Left ventricle myocardium superior (tissue), 1 donor: ENCODE measurements at regions not wholly inside any gene's neighbourhood (a gene's known extent, or its start where the extent isn't known, plus 50 kb on each side); places are given as distances from the start of the nearest gene placed in this dataset.
"Not testable (repeated sequence)": the region's sequence is repeated elsewhere in the genome, so short reads cannot be mapped to it uniquely, and the experiment has no call there.

Experiments used
- ATAC-seq: fragments of 200-7000 bp; cut with Tn5 transposase; one replicate; pipeline ENCODE4 v1.9.1; 2020; ENCODE audit warnings: mild to moderate bottlenecking, moderate library complexity
- DNase-seq: peaks from one replicate; pipeline ENCODE4 v3.0.0-alpha.2; 2020
- intact Hi-C: fragments of 100-400 bp; cut with micrococcal nuclease; formaldehyde crosslinking; loops from one replicate; pipeline ENCODE4 v1.11.0; 2022
- donor health status: DM: no; HTN: yes; CAD: no; lungs with severe emphysema.

DNA sequence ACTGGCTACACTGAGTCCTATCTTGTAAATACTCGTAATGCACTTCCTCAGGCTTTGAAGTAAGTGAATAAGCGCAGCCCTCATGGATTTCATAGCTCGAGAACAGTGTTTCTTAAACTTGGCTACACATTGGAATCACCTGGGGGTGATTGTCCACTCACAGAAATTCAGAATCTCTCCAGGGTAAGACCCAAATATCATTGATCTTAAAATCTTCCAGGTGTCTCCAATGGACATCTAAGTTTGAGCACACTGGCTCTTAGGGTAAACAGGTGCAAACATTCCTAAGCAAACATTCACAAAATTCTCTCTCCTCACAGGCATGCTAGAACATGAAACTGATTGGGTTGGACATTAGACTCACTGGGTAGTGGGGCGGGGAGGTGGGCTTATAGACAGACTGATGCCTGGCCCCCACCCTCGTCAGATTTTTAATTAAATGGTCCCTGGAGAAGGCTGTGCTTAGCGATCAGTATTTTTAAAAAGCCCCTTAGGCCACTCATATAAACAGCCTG is 279.7 kb upstream of the TBL1XR1 start:
- intact Hi-C loops: no loop called here
- ATAC-seq (no peak), DNase-seq (no peak)

DNA sequence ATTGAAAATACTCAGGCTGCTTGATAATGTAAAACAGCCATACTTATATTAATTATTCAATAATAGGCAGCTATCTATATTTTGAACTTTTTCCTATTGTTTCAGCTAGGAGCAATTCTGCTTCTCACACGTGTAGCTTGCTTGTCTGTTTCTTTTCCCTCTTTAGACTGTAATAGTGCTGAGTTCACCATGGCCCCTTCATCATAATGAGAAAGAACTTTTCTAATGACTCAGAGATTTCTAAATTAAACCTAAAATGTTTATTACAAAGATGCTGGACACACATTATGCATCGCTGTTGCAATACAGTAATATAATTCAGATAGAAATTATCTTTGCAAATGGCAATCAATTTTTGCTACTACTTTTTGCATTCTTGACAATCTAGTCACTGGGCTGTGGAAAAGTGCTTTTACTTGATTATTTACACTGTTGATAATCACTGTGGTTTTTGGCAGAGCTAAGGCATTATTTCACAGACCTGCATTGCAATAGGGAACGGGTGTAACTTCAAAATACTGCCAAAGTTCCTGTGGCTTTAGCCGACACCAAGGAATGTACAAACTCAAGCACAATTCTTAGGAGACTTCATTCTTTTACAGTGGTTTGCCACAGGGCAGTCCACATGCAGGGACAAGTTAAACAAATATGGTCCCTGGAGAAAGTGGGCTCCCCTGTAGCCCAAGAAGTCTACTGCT is 281.0 kb upstream of the TBL1XR1 start:
- peak; percentile 95 for ATAC-seq
- no peak for DNase-seq
- intact Hi-C loops: no loop called here

DNA sequence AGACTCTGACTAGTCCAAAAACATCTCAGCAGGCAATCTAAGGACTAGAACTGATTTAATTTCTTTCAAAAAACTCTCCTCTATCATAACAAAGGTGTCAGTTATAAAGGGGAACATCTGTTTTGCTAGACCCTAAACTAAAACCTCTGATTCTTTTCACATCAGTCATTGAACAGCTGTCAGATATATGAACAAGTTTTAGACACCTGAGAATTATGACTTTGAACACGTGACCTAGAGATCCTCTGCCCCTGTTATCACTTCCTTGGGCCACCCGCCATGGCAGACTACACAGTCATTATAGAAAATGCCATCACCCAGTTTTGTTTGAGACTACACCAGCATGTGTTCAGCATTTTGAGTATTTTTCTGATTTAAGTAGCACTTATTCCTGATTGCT is 282.3 kb upstream of the TBL1XR1 start:
- intact Hi-C loops: no loop called here
- ATAC-seq (no peak), DNase-seq (no peak)

DNA sequence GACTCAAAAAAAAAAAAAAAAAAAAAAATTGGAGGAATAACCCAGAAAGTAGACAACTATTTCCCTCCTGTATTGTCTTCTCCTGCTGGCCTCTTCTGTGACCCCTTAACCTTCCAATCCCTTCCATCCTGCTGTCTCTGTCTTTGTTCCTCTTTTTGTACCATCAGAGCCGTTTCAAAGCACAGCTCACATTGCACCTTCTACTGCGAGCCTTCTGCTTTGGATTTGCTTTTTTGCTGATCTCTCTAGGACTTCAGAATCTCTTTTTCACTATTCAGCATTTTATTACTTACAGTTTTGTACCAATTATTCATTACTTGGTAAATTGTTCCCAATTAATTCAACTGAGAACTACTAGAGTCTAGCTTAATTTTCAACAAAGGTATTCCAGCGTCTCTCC is 284.0 kb upstream of the TBL1XR1 start:
- ATAC-seq: no peak
- no peak for DNase-seq
- intact Hi-C loops: no loop called here

DNA sequence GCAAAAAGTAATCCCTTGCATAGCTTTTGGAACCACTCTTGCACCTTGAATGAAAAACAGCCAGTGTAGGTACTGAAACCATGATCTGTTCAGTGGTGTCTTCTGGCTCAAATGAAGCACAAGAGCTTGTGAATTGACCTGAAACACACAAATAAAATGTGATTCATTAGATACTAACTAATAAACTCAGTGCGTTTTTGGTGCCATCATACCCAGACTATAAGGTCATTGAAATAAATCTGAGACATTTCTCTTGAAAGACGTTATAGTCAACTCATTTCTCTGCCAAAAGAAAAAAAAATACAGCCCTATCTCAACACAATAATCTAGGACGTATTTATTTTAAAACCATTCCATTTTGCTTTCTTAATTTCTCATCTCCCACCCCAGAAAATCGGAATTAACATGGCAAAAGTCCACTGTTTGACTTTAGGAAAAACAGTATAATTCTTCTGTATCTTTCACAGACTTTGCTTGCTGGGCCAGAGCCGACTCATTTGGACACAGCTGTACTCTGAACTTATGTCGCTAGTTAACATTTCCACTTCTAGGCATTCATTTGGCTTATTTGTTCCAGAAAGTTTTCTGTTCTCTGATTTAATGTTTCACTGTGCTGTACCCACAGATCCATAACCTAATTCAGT is 284.9 kb upstream of the TBL1XR1 start:
- intact Hi-C loops: no loop called here
- DNase-seq: no peak

DNA sequence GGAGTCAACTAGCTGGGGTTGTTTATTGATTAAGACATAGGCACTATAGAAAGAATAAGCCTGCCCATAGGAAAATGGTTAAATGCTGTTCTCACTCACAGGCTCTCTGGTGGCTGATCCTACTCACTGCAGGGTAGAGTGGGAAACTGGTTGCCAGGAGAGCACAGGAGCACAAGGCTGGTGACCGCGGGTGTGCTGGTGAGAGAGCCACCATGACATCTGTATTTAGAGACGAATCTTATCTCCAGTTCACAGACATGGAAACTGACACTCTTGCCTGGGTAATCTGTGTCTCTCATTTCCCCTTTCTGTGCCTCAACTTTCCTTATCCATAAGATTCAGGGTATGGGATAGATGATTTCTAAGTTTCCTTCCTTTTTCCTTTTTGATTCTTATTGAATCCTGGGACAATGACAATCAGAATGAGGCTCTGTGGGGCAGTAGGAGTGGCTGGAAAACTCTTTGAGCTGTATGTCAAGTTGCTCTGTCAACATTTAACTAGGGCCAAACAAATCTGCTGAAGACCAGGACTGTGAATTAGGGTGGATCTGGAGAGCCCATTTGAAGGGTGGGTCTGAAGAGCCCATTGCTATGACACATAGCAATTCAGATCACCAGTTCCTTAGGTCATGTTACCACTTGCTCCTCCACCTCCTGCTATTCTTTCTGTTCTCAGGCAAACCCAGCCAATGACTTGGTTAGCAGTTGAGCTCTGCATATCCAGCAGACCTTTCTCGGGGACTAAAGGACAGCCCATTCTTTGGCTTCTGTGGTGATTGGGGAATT is 286.1 kb upstream of the TBL1XR1 start:
- no peak for DNase-seq
- intact Hi-C loops: no loop called here
- ATAC-seq: no peak

More for the DNA sequence above, 284.9 kb upstream of the TBL1XR1 start:
- ATAC-seq: no peak

DNA sequence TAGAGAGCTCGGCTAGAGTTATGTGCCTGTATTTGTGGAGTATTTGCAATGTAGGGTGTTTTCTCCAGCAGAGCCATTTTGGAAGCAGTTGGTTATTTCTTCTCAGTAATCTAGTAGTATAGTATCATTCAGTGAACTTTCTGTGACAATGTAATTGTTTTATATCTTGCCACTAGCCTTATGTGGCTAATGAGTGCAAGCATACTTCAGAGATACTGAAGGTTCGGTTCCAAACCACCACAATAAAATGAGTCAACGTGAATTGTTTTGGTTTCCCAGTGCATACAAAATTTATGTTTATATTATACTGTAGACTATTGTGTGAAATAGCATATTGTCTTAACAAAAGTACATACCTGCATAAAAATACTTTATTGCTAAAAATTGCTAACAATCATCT is 286.9 kb upstream of the TBL1XR1 start:
- DNase-seq (no peak), ATAC-seq (no peak)
- intact Hi-C loops: no loop called here

DNA sequence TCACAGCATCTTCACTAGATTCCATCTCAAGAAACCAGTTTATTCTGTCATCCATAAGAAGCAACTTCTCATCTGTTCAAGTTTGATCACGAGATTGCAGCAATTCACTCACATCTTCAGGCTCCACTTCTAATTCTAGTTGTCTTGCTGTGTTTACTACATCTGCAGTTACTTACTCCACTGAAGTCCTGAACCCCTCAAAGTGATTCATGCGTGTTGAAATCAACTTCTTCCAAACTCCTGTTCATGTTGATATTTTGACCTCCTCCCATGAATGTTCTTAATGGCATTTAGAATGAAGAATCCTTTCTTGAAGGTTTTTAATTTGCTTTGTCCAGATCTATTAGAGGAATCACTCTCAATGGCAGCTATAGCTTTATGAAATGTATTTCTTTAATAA is 287.6 kb upstream of the TBL1XR1 start:
- DNase-seq: no peak
- ATAC-seq: no peak
- intact Hi-C loops: no loop called here

DNA sequence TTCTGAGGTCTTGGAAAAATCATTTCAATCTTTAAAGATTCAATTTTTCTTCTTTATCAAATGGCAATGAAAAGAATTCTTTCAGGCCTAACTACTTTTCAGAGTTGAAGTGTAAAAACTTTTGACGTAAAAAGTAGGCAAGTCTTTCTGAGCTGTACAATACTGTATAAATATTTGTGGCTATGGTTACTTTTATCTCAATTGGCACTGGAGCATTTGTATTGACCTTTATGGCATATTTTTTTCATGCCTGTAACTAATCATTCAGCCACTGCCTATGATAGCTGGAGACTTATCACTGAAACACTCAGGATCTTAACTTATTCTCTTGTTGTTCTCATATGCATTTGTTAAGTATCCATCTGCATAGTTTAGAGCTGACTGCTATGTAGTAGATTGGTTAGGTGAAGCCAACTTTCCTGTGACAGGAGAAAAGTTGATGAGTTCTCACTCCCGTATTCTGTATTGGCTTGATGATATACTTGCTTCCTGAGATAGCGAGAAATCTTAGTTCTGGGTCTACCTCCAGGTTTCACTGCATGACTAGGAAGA is 290.4 kb upstream of the TBL1XR1 start:
- intact Hi-C loops: no loop called here
- ATAC-seq: peak; percentile 50

DNA sequence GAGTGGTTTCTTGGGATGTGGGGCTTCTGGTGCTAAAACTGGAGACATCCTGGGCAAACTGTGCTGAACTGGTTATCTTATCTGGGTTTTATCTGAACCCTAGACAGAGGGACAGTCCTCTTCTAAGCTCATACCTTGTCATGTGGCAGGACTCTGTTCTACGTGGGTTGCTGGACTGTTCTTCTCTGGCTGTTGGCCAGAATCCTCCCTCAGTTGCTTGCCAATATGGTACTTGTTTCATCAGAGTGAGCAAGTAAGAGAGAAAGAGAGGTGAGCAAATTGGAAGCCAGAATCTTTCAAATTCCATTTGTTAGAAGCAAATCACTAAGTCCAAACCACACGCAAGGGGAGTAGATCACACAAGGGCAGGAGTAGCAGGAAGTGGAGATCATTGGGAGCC is 291.5 kb upstream of the TBL1XR1 start:
- intact Hi-C loops: no loop called here
- DNase-seq (no peak), ATAC-seq (no peak)

More for the DNA sequence above, 290.4 kb upstream of the TBL1XR1 start:
- no peak for DNase-seq

DNA sequence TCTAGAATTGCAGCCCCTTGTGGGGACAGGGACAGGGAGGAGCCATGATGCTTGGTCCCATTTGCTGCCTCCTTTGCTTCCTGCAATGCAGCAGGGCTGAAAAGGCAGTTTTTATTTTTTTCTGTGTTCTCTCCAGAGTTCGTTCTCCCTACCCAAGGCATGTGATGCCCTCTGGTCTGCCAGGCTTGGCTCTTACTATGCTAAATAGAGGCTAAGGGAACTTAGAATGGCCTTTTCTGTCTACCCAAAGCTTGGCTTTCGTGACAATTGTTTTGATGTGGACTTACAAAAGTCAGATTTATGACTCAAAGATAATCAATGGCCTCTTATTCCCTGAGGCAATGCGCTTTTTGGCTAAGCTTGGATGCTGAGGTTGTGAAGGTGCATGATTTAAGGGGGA is 293.3 kb upstream of the TBL1XR1 start:
- DNase-seq (no peak), ATAC-seq (peak; percentile 35)
- intact Hi-C loops: no loop called here

DNA sequence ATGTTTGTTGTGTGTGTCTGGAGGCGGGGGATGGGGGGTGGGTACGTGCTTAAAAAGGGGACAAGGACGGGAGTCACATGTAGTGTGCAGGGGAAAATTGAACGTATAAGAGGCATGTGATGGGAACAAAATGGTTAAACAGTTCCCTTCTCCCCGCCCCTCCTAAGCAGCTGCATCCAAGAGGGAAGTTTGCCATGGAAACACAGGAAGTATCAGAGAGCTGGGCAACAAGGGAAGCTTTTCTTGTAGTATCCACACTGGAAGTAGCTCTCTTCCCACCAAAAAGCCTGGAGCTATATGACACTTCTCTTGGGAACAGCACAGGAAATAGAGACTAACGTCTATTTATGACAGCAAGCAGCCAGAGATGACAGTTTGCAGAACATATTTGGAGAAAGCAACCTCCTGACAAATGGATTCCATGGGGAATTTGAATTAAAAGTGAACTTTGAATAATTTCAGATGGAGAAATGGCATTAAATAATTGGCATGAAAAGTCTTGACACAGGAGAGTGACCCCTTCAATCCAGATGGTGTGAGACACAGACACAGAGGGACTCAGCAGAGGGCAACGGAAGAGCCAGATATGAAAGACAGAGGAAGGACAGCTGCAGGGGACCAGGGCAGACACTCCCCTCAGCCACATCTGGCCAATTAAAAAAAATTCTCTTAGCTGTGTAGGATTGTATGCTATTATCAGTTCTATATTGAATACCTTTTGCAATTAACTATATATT is 294.2 kb upstream of the TBL1XR1 start:
- DNase-seq: no peak
- peak; percentile 86 for ATAC-seq
- intact Hi-C loops: no loop called here

DNA sequence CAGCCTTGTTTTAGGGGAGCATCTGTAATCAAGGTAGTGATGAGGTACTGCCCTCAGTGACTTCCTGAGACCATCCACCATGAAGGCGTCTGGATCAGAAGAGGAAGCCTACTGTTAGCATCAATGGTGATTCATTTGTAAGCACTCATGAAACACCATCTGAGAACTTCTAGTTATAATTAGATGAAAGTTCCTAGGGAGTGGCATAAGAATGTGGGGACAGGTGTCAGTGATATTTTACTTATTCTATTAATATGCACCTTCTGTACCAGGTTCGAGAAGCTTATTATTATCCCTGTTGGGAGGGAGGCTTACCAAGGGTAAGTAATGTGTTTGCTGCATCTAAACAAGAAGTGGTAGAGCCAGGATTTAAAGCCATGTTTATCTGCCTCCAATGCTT is 295.8 kb upstream of the TBL1XR1 start:
- intact Hi-C loops: no loop called here
- ATAC-seq: no peak

DNA sequence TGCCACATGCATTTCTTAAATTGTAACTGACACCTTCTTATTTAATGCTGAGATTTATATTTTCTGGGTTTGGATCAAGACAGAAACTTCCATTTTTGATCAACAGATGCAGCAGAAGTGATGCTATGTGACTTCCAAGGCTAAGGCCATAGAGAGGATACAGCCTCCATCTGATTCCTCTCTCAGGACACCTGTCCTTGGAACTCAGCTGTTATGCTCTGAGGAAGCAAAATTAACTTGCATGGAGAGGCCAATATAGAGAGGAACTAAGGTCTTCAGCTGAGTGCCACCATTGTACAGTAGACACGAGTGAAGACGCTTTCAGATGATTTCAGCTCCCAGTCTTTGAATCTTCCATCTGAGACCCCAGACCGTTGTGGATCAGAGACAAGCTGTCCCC is 296.9 kb upstream of the TBL1XR1 start:
- intact Hi-C loops: no loop called here
- ATAC-seq (no peak), DNase-seq (no peak)

More for the DNA sequence above, 295.8 kb upstream of the TBL1XR1 start:
- no peak for DNase-seq

DNA sequence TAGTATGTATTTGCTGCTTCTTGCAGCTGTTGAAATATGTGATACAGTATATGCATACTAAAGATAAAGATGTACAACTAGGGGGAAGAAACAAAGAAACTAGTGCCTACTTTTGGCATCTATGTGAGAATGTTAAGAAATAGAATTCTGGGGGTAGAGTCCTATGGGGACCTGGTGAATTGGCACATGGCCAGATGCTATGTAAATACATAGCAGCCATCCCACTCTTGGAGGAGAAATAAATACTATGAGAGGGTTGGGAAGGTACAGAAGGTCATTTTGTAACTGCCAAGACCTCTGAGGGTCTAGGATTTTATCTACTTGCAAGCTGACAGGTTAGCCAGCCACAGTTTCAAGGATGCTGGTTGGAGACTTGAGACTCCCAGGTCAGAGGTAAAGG is 298.3 kb upstream of the TBL1XR1 start:
- no peak for ATAC-seq
- intact Hi-C loops: no loop called here
- DNase-seq: no peak

DNA sequence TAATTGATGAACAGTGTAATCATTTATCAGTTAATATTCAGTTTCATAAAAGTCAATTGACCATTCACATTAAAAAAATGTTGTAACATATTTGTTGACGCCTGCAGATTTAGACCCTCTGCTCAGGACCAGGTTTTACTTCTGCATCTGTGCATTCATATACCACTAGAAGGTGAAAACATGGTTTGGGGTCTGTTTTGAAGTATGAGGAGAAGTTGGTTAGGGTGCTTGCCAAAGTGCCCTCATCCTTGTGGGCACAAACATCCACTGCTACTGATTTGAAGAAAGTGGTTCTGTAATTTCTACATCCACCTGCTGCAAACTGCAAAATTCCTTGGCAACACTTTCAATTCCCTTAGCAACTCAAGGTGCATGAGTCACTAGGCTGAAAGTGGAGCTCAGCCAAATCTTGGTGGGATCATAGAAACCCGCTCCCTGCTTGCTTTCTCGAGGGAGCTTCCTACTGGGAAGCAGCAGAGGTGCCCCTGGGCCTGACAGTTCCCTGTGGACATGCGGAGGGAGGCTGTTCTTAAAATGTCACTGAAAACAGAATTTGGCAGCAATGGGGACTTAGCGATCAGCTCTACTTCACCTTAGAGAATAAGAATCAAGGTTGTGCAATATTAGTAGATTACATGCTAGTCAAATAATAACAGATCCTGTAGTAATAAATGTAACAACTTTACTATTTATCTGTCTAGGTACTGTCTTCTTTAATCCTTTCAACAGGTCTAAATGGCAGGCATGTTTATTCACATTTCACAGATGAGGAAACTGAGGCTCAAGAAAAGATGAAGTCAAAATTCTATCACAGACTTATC is 301.0 kb upstream of the TBL1XR1 start:
- ATAC-seq (no peak), DNase-seq (no peak)
- intact Hi-C loops: no loop called here

DNA sequence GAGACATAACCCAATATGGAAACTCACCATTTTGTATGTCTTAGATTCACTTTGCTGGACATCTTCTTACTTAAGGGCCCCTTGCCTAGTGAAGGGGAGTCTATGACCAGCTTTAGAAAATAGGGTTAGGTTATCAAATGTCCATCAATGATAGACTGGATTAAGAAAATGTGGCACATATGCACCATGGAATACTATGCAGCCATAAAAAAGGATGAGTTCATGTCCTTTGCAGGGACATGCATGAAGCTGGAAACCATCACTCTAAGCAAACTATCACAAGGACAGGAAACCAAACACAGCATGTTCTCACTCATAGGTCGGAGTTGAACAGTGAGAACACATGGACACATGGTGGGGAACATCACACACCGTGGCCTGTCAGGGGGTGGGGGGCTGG is 301.8 kb upstream of the TBL1XR1 start:
- ATAC-seq, intact Hi-C loops, DNase-seq: not testable (repeated sequence)

DNA sequence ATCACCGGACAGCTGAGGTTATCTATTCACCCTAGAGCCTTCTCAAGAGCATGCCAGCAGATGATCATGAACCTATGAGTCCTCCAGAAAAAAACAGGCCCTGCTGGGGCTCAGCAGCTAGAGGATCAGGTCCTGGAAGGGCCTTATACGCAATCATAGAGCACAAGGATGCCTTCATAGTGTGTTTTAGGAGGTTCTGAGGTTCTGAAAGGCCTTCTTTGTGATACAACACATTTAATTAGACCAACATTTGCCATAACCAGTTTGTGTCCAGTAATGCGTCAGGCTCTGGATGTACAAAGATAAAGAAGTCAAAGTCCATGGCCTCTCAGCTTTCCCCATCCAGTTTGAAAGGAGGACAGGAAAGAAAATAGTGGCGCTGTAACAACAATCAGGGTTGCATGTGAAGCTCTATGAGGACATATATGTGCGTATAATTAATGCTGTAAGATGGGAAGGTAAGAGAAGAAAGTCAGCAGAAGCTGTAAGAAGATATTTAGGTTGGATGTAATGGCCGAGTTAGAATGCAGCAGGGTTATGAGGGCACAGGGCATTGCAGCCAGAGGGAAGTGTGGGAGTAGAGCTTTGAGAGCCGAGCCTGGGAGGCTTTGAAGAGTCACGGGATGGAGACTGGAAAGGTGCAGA is 302.6 kb upstream of the TBL1XR1 start:
- intact Hi-C loops: no loop called here
- ATAC-seq (no peak), DNase-seq (no peak)
